ENCODE measurements at regions not wholly inside any gene's neighbourhood (a gene's known extent, or its start where the extent isn't known, plus 50 kb on each side); places are given as distances from the start of the nearest gene placed in this dataset.

GRCh38 chr18:44170208-44170880 is 510.3 kb upstream of the SETBP1 start:
- intact Hi-C loops (cut with micrococcal nuclease; ENCODE audit: unreplicated experiment): no loop called here
- no peaks in the 10 kb centered on the region for H3K36me3 ChIP-seq (ENCODE audit: insufficient read depth, low read length, poor library complexity, severe bottlenecking)
- no peak for TF ChIP-seq CTCF (conservative IDR thresholded peaks at IDR 0.05; ENCODE audit: low read depth, low read length)
- TF ChIP-seq EZH2 (IDR thresholded peaks at IDR 0.05; ENCODE audit: borderline replicate concordance, low read depth, low read length, poor library complexity, severe bottlenecking): no peak
- POLR2A ChIA-PET (ENCODE audit: low non-redundant PET): no interaction called here
- no peak overlapping the region for H3K4me3 ChIP-seq (ENCODE audit: low read depth, low read length, poor library complexity, severe bottlenecking)
- no peaks in the 10 kb centered on the region for H3K27me3 ChIP-seq (replicated peaks; ENCODE audit: insufficient read depth, low read depth, low read length, poor library complexity)
- no peak overlapping the region for H3K27ac ChIP-seq (ENCODE audit: low read depth, low read length, poor library complexity, severe bottlenecking)
- CTCF ChIA-PET: no interaction called here
- no peaks in the 10 kb centered on the region for H3K4me1 ChIP-seq (ENCODE audit: insufficient read depth, low read length, poor library complexity, severe bottlenecking)
- BruUV-seq (replicated peaks): no TSS peak
- no peak for DNase-seq (ENCODE audit: low spot score)
- H3K9me3 ChIP-seq (ENCODE audit: low read depth, low read length, poor library complexity, severe bottlenecking): no peaks in the 10 kb centered on the region

GRCh38 chr18:44171301-44171700 is 509.4 kb upstream of the SETBP1 start:
- TF ChIP-seq EZH2 (IDR thresholded peaks at IDR 0.05; ENCODE audit: borderline replicate concordance, low read depth, low read length, poor library complexity, severe bottlenecking): no peak
- no peak for TF ChIP-seq CTCF (conservative IDR thresholded peaks at IDR 0.05; ENCODE audit: low read depth, low read length)
- intact Hi-C loops (cut with micrococcal nuclease; ENCODE audit: unreplicated experiment): no loop called here
- H3K4me3 ChIP-seq (ENCODE audit: low read depth, low read length, poor library complexity, severe bottlenecking): no peak overlapping the region
- no peaks in the 10 kb centered on the region for H3K27me3 ChIP-seq (replicated peaks; ENCODE audit: insufficient read depth, low read depth, low read length, poor library complexity)
- no peaks in the 10 kb centered on the region for H3K4me1 ChIP-seq (ENCODE audit: insufficient read depth, low read length, poor library complexity, severe bottlenecking)
- H3K27ac ChIP-seq (ENCODE audit: low read depth, low read length, poor library complexity, severe bottlenecking): no peak overlapping the region
- ChIA-PET CTCF (no interaction called here), POLR2A (ENCODE audit: low non-redundant PET) (no interaction called here)
- BruUV-seq (replicated peaks): no TSS peak
- H3K36me3 ChIP-seq (ENCODE audit: insufficient read depth, low read length, poor library complexity, severe bottlenecking): no peaks in the 10 kb centered on the region
- DNase-seq (ENCODE audit: low spot score): no peak
- H3K9me3 ChIP-seq (ENCODE audit: low read depth, low read length, poor library complexity, severe bottlenecking): no peaks in the 10 kb centered on the region

- DNase-seq (ENCODE audit: low spot score): no peak
- Histone ChIP-seq H3K27me3 (replicated peaks; ENCODE audit: insufficient read depth, low read depth, low read length, poor library complexity) (no peaks in the 10 kb centered on the region), H3K9me3 (ENCODE audit: low read depth, low read length, poor library complexity, severe bottlenecking) (no peaks in the 10 kb centered on the region), H3K4me3 (ENCODE audit: low read depth, low read length, poor library complexity, severe bottlenecking) (no peak overlapping the region), H3K4me1 (ENCODE audit: insufficient read depth, low read length, poor library complexity, severe bottlenecking) (no peaks in the 10 kb centered on the region), H3K36me3 (ENCODE audit: insufficient read depth, low read length, poor library complexity, severe bottlenecking) (no peaks in the 10 kb centered on the region), H3K27ac (ENCODE audit: low read depth, low read length, poor library complexity, severe bottlenecking) (no peak overlapping the region)
- intact Hi-C loops (cut with micrococcal nuclease; ENCODE audit: unreplicated experiment): no loop called here
- no peak for TF ChIP-seq EZH2 (IDR thresholded peaks at IDR 0.05; ENCODE audit: borderline replicate concordance, low read depth, low read length, poor library complexity, severe bottlenecking)
- no peak for TF ChIP-seq CTCF (conservative IDR thresholded peaks at IDR 0.05; ENCODE audit: low read depth, low read length)
- no TSS peak for BruUV-seq (replicated peaks)
- CTCF ChIA-PET: no interaction called here
- POLR2A ChIA-PET (ENCODE audit: low non-redundant PET): no interaction called here
These were observed 504.8 kb upstream of the SETBP1 start for GRCh38 chr18:44175891-44176290.

Data from A673 (cell line).